H7 (cell line): ENCODE measurements at regions not wholly inside any gene's neighbourhood (a gene's known extent, or its start where the extent isn't known, plus 50 kb on each side); places are given as distances from the start of the nearest gene placed in this dataset.
A peak's percentile ranks its signal among the peaks of the same experiment; 100 is the strongest.
"Not testable (repeated sequence)": the region's sequence is repeated elsewhere in the genome, so short reads cannot be mapped to it uniquely, and the experiment has no call there.

Experiments
- DNase-seq: peaks from one replicate; pipeline ENCODE4 v3.0.0; 2012
- H3K27me3 ChIP-seq: 2 replicates; pipeline ENCODE4 v1.6.0; 2011; ENCODE audit warnings: mild to moderate bottlenecking, low read length; ENCODE audit not compliant: control insufficient read depth, insufficient read depth
- H3K36me3 ChIP-seq: replicated peaks from 2 replicates; pipeline ENCODE4 v1.5.1; 2011; ENCODE audit warnings: low read length; ENCODE audit not compliant: control insufficient read depth, insufficient read depth
- H3K4me3 ChIP-seq: 2 replicates; pipeline ENCODE4 v1.5.1; 2011; ENCODE audit warnings: low read depth, mild to moderate bottlenecking, control low read depth, low read length, moderate library complexity; ENCODE audit not compliant: insufficient read depth

- Histone ChIP-seq H3K36me3 (no peaks in the 10 kb centered on the region), H3K4me3 (no peak overlapping the region), H3K27me3 (no peaks in the 10 kb centered on the region)
- peak; percentile 8 for DNase-seq
Observed at GRCh38 chr1:104163912-104164476, 414.3 kb downstream of the AMY1C start.

GRCh38 chr1:104172243-104172681, 422.6 kb downstream of the AMY1C start:
- no peaks in the 10 kb centered on the region for H3K36me3 ChIP-seq
- H3K27me3 ChIP-seq, result no peaks in the 10 kb centered on the region
- no peak for DNase-seq
- no peak overlapping the region for H3K4me3 ChIP-seq

GRCh38 chr1:104182251-104182650, 432.6 kb downstream of the AMY1C start:
- DNase-seq, result no peak
- H3K36me3 ChIP-seq, result no peaks in the 10 kb centered on the region
- no peaks in the 10 kb centered on the region for H3K27me3 ChIP-seq
- no peak overlapping the region for H3K4me3 ChIP-seq

GRCh38 chr1:104189207-104189606, 439.5 kb downstream of the AMY1C start:
- DNase-seq, result no peak
- Histone ChIP-seq H3K27me3 (no peaks in the 10 kb centered on the region), H3K4me3 (no peak overlapping the region), H3K36me3 (no peaks in the 10 kb centered on the region)

- DNase-seq, result no peak
- H3K4me3 ChIP-seq, result no peak overlapping the region
- no peaks in the 10 kb centered on the region for H3K27me3 ChIP-seq
- H3K36me3 ChIP-seq, result no peaks in the 10 kb centered on the region
Observed at GRCh38 chr1:104190821-104191220, 441.1 kb downstream of the AMY1C start.

GRCh38 chr1:104195395-104195794, 445.7 kb downstream of the AMY1C start:
- no peak for DNase-seq
- Histone ChIP-seq H3K27me3 (no peaks in the 10 kb centered on the region), H3K4me3 (no peak overlapping the region), H3K36me3 (no peaks in the 10 kb centered on the region)

- Histone ChIP-seq H3K36me3 (no peaks in the 10 kb centered on the region), H3K27me3 (no peaks in the 10 kb centered on the region)
- DNase-seq, result no peak
Observed at GRCh38 chr1:104196136-104196535, 446.4 kb downstream of the AMY1C start.

GRCh38 chr1:104197516-104197915, 447.8 kb downstream of the AMY1C start:
- Histone ChIP-seq H3K4me3 (no peak overlapping the region), H3K36me3 (no peaks in the 10 kb centered on the region), H3K27me3 (no peaks in the 10 kb centered on the region)
- DNase-seq, result no peak

More at GRCh38 chr1:104196136-104196535, 446.4 kb downstream of the AMY1C start:
- H3K4me3 ChIP-seq, result no peak overlapping the region

GRCh38 chr1:104212239-104212638, 462.5 kb downstream of the AMY1C start:
- no peaks in the 10 kb centered on the region; the same call in 1 of the 2 replicates for H3K27me3 ChIP-seq

GRCh38 chr1:104217395-104217986, 467.8 kb downstream of the AMY1C start:
- H3K27me3 ChIP-seq, H3K36me3 ChIP-seq, H3K4me3 ChIP-seq, DNase-seq: not testable (repeated sequence)

More at GRCh38 chr1:104212239-104212638, 462.5 kb downstream of the AMY1C start:
- Histone ChIP-seq H3K36me3 (no peaks in the 10 kb centered on the region), H3K4me3 (no peak overlapping the region)
- DNase-seq, result no peak

GRCh38 chr1:104229860-104230259, 480.2 kb downstream of the AMY1C start:
- no peaks in the 10 kb centered on the region for H3K27me3 ChIP-seq
- no peak overlapping the region for H3K4me3 ChIP-seq
- no peaks in the 10 kb centered on the region for H3K36me3 ChIP-seq
- no peak for DNase-seq

GRCh38 chr1:104231676-104232075, 482.0 kb downstream of the AMY1C start:
- DNase-seq, result no peak
- no peaks in the 10 kb centered on the region for H3K27me3 ChIP-seq
- no peak overlapping the region for H3K4me3 ChIP-seq
- H3K36me3 ChIP-seq, result no peaks in the 10 kb centered on the region

- H3K27me3 ChIP-seq, result no peaks in the 10 kb centered on the region
- no peak for DNase-seq
- no peak overlapping the region for H3K4me3 ChIP-seq
- H3K36me3 ChIP-seq, result no peaks in the 10 kb centered on the region
Observed at GRCh38 chr1:104235141-104235540, 485.4 kb downstream of the AMY1C start.

GRCh38 chr1:104238991-104239390, 489.3 kb downstream of the AMY1C start:
- peak; percentile 8 for DNase-seq
- no peak overlapping the region for H3K4me3 ChIP-seq

GRCh38 chr1:104248385-104248784, 498.7 kb downstream of the AMY1C start:
- DNase-seq, result no peak
- H3K36me3 ChIP-seq, result no peaks in the 10 kb centered on the region
- no peaks in the 10 kb centered on the region for H3K27me3 ChIP-seq
- no peak overlapping the region for H3K4me3 ChIP-seq

More at GRCh38 chr1:104238991-104239390, 489.3 kb downstream of the AMY1C start:
- Histone ChIP-seq H3K36me3 (no peaks in the 10 kb centered on the region), H3K27me3 (no peaks in the 10 kb centered on the region)
